HG03159 (cell line): ENCODE measurements at regions not wholly inside any gene's neighbourhood (a gene's known extent, or its start where the extent isn't known, plus 50 kb on each side); places are given as distances from the start of the nearest gene placed in this dataset.
A peak's percentile ranks its signal among the peaks of the same experiment; 100 is the strongest.

Experiments
- ATAC-seq: cut with Tn5 transposase; IDR thresholded peaks from one replicate; pipeline ENCODE4 v1.9.1; 2021; ENCODE audit warnings: mild to moderate bottlenecking, moderate library complexity; ENCODE audit not compliant: unreplicated experiment

- no peak for ATAC-seq
Observed at GRCh38 chr2:185145316-185146121, 547.2 kb downstream of the ZNF804A start.

DNA sequence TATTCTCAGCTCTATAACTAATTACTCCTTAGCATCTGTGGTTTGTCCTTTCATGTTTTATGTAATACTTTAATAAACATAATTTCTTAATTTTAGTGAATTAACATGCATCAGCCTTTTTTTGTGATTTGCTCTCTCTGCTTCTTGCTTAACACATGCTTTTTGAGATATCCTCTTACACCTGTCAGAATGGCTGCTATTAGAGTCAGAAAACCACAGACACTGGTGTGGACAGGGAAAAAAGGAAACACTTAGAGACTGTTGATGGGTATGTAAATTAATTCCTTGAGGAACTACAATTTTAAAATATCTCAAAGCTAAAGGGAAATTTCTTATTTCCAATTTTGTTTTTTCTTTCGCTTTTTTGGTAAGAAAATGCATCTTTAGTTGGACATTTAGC lies 549.0 kb downstream of the ZNF804A start:
- no peak for ATAC-seq

DNA sequence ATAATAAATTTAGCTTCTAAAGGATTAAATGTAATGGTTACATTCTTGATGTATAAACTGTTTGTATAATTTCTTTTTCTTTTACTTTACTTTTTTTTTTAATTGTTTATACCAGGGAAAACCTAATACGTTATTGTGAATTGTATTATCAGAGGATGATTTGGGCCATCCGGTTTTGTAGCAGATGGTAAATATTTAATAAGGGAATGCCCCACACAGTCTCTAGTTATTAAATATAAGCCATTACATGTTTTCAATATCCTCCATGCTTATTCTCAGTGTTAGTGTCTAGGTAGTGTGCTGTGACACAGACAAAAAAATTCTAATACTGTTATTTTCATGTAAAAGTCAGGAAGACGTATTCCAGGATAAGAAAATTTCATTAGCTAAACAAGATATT lies 553.9 kb downstream of the ZNF804A start:
- no peak for ATAC-seq

DNA sequence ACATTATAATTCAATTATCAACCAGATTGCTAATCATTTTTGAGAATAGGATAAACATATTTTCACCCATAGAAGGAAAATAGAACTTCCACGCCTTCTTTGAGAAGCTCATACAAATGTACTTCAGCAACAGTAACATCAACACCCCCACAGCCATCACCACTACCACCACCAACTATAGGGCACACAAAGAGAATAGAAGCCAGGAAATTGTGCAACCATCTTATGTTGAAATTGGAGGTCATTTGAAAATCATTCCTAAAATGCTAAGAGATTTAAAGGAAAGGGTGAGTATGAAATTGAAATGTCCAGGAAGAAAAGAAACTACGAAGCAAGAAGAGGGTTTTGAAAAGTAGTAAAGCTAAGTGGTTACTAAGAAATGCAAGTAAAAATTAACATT lies 563.4 kb downstream of the ZNF804A start:
- ATAC-seq = no peak

DNA sequence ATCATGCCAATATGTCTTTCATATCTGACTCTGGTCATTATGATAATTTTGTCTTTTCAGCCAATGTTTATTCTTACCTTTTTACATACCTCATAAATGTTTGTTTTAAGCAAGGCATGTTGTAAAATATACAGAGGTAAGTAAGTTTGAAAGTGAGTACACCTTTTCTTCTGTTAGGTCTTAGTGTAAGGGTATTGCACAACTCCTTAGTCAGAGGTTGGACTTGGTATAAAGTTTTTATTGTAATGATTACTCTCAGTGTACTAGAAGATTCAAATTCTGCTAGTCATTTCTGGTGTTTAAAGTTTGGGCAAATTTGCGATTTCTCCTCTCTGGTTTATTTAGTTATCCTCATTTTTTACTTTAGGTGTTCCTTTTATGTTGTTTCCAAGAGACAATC lies 564.3 kb upstream of the FSIP2 start:
- no peak for ATAC-seq

DNA sequence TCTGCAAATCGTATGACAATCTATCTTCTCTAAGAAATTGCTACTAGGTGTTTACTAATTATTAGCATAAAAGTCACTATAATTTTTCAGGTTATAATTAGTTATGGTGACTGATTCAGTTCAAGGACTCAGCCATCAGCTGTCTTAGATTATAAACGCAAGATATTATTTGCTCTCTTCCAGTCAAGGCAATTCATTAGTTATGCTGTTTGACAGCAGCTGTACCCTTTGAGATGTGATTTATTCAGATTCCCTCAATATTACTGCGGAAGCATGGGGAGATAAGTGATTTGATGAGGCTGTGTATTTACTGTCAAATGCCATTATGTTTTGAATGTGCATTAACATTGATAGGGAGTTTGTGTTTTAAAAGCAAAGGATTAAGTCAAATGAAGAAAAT lies 558.9 kb upstream of the FSIP2 start:
- no peak for ATAC-seq

- no peak for ATAC-seq
Observed at GRCh38 chr2:185181901-185182300, 556.7 kb upstream of the FSIP2 start.

GRCh38 chr2:185185044-185185443 lies 553.6 kb upstream of the FSIP2 start:
- no peak for ATAC-seq

GRCh38 chr2:185187421-185187820 lies 551.2 kb upstream of the FSIP2 start:
- no peak for ATAC-seq

DNA sequence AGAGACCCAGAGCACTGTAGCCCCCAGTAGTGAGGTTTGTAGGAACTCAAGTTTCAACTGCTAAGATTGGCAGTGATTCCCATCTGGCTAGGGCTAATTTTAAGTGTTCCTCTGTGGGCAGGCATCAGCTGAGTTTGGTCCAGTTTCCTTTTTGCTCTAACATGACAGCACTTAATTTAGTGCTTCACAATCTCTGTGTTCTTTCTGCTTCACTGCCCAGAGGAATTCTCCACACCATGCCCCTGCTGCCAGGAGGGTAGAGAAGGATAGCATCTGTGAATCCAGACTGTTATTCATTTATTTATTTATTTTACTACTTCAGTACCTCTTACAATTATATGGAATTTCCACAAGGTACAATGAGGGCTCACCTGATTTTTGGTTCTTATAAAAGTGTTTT lies 549.9 kb upstream of the FSIP2 start:
- ATAC-seq = no peak

GRCh38 chr2:185201063-185201462 lies 537.5 kb upstream of the FSIP2 start:
- ATAC-seq = no peak

- ATAC-seq = no peak
Observed at GRCh38 chr2:185202381-185202780, 536.2 kb upstream of the FSIP2 start.

- ATAC-seq = no peak
Observed at GRCh38 chr2:185202945-185203528, 535.6 kb upstream of the FSIP2 start.

GRCh38 chr2:185208261-185208660 lies 530.3 kb upstream of the FSIP2 start:
- no peak for ATAC-seq

GRCh38 chr2:185215497-185215896 lies 523.1 kb upstream of the FSIP2 start:
- ATAC-seq = peak; percentile 64

- ATAC-seq = no peak
Observed at GRCh38 chr2:185219981-185220380, 518.6 kb upstream of the FSIP2 start.

GRCh38 chr2:185222311-185222710 lies 516.3 kb upstream of the FSIP2 start:
- ATAC-seq = no peak

GRCh38 chr2:185227391-185227790 lies 511.2 kb upstream of the FSIP2 start:
- ATAC-seq = no peak

DNA sequence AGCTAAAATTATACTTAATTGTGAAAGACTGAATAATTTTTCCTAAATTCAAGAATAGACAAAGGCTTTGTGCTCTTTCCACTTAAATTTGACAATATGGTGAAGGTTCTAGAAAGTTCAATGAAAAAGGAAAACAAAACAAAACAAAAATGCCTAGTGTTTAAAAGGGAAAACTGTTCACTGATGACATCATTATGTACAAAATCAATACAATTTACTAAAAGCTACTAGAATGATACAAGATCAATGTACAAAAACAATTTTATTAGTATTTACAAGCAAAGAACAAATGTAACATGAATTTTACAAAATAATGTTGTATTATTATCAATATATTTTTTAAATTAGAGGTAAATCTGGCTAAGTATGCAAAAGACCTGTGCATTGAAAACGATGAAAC lies 499.1 kb upstream of the FSIP2 start:
- ATAC-seq = no peak

- ATAC-seq = no peak
Observed at GRCh38 chr2:185240796-185241195, 497.8 kb upstream of the FSIP2 start.

GRCh38 chr2:185241556-185241955 lies 497.0 kb upstream of the FSIP2 start:
- no peak for ATAC-seq

GRCh38 chr2:185242462-185242861 lies 496.1 kb upstream of the FSIP2 start:
- no peak for ATAC-seq

- no peak for ATAC-seq
Observed at GRCh38 chr2:185245216-185245615, 493.4 kb upstream of the FSIP2 start.
